ENCODE measurements at regions not wholly inside any gene's neighbourhood (a gene's known extent, or its start where the extent isn't known, plus 50 kb on each side); places are given as distances from the start of the nearest gene placed in this dataset.

DNA sequence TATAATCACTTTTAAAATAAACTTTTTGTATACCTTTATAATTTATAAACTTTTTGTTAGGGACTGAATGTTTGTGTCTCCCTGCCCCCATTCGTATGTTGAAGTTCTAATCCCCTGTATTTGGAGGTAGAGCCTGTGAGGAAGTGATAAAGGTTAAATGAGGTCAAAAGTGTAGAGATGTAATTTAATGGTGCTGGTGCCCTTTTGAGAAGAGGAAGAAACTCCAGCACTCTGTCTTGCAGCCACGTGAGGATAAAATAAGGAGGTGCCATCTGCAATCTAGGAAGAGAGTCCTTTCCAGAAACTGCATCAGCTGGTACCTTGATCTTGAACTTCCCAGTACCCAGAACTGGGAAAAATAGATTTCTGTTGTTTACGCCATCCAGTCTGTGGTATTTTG, 106.1 kb upstream of the RGMA start:
- no peaks in the 10 kb centered on the region for H3K36me3 ChIP-seq
- H3K27me3 ChIP-seq = no peaks in the 10 kb centered on the region
- intact Hi-C loops (cut with DNase I) = no loop called here
- H3K27ac ChIP-seq = no peak overlapping the region
- DNase-seq (no peak), ATAC-seq (no peak)
- no peak overlapping the region for H3K4me3 ChIP-seq
- H3K9me3 ChIP-seq = peaks cover 0 to 27% (median 6%) of the 10 kb centered on the region in 12 donors
- no peaks in the 10 kb centered on the region for H3K4me1 ChIP-seq
- TF ChIP-seq POLR2A (IDR thresholded peaks at IDR 0.05) (no peak), CTCF (IDR thresholded peaks at IDR 0.05) (no peak)
- WGBS, 4 donors = 42 to 71% (median 57%) methylated on average over 3 of the region's 3 CpGs

- DNase-seq = no peak
- Histone ChIP-seq H3K4me1 (no peaks in the 10 kb centered on the region), H3K36me3 (no peaks in the 10 kb centered on the region), H3K27me3 (peaks cover 0 to 3% (median 0%) of the 10 kb centered on the region in 9 donors), H3K9me3 (no peaks in the 10 kb centered on the region), H3K27ac (no peak overlapping the region), H3K4me3 (no peak overlapping the region)
- intact Hi-C loops (cut with DNase I) = no loop called here
- ATAC-seq = no peak
- no peak for TF ChIP-seq CTCF (IDR thresholded peaks at IDR 0.05)
- no peak for TF ChIP-seq POLR2A (IDR thresholded peaks at IDR 0.05)
- WGBS, 4 donors = 70 to 91% (median 84%) methylated on average over 8 of the region's 8 CpGs
These were observed 101.2 kb upstream of the RGMA start for GRCh38 chr15:93190238-93190637.

DNA sequence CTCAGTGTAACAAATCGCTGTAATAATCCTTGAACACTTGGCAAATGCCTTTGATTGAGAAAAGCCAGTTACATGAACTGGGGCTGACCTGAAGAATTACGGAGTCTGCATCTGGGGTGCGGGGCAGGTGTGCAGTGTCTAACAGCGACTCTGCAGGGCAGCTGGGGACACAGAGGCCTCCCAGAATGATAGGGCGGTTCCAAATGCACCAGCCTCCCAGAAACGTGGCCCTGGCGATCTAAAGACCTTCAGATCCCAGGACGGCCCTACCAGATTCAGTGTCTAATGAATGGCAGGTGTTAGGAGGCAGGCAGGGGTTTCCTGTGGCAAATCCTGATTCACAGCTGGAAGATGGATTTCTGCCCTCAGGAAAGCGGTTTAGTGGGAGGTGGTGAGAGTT, 100.5 kb upstream of the RGMA start:
- TF ChIP-seq CTCF (IDR thresholded peaks at IDR 0.05) = no peak
- TF ChIP-seq POLR2A (IDR thresholded peaks at IDR 0.05) = no peak
- WGBS, 4 donors = 22 to 45% (median 33%) methylated on average over 9 of the region's 9 CpGs

DNA sequence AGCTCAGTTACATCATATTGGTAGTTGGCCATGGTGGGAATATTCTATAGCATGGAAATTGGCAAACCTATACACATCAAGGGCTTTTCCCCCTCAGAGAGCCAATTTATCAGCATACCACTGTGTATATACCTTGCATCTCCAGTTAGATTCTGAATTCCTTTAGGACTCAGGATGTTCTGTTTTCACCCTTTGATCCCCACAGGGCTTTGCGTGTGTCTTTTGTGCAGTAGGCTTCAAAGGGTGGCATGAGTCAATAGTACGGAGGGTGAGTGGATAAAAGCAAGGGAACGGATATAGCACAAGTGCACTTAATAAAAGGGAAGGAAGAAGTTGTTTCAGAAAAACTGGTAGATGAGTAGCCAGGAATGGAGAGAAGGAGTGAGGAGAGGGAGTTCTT, 99.2 kb upstream of the RGMA start:
- Histone ChIP-seq H3K9me3 (no peaks in the 10 kb centered on the region), H3K27me3 (peaks cover 0 to 3% (median 0%) of the 10 kb centered on the region in 9 donors), H3K4me3 (no peak overlapping the region), H3K4me1 (no peaks in the 10 kb centered on the region), H3K27ac (no peak overlapping the region), H3K36me3 (no peaks in the 10 kb centered on the region)
- intact Hi-C loops (cut with DNase I) = loop anchor here in 1 of 10 donors (10.0 kb wide), 1 partner anchor 63 kb away; no protein-coding TSS in a partner anchor
- WGBS, 4 donors = 83 to 93% (median 89%) methylated on average over 3 of the region's 3 CpGs
- ATAC-seq = no peak
- no peak for TF ChIP-seq CTCF (IDR thresholded peaks at IDR 0.05)
- no peak for DNase-seq

More for the DNA sequence above, 100.5 kb upstream of the RGMA start:
- Histone ChIP-seq H3K27ac (no peak overlapping the region), H3K4me1 (no peaks in the 10 kb centered on the region), H3K27me3 (peaks cover 0 to 3% (median 0%) of the 10 kb centered on the region in 9 donors), H3K4me3 (no peak overlapping the region), H3K9me3 (no peaks in the 10 kb centered on the region), H3K36me3 (no peaks in the 10 kb centered on the region)
- DNase-seq (no peak), ATAC-seq (peak in 2 of 4 donors; percentile 20 to 51)
- intact Hi-C loops (cut with DNase I) = loop anchor here in 1 of 10 donors (10.0 kb wide), 1 partner anchor 65 kb away; no protein-coding TSS in a partner anchor
